GM20000 (cell line): ENCODE measurements at regions not wholly inside any gene's neighbourhood (a gene's known extent, or its start where the extent isn't known, plus 50 kb on each side); places are given as distances from the start of the nearest gene placed in this dataset.

ENCODE experiments used
- DNase-seq: peaks from one replicate; pipeline ENCODE4 v3.0.0; 2012; ENCODE audit warnings: low spot score
- TF ChIP-seq, protein P1 (sequence below): IDR thresholded peaks from 2 replicates; pipeline ENCODE4 v1.5.1; 2012; ENCODE audit warnings: mild to moderate bottlenecking, control low read depth; ENCODE audit errors: extremely low read depth, missing control alignments

DNA sequence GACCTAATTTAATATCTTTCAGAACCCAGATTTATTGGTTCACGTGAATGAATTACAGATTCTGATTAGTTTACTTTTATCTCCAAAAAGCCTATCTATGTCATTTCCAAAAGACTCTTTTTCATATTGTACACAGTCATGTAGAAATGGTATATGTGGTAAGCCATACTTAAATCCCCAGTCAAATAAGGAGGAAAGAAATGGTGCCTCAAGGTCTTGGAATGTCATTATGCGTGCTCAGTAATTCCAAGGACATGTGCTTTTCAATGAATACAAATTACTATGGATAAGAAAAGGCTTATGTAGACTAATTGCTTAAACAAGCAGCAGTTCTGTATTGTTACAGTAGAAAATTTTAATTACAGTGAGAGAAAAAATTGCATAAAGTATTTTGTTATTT lies 64.1 kb upstream of the TYRP1 start:
- DNase-seq, result no peak
- TF ChIP-seq, protein P1, sequence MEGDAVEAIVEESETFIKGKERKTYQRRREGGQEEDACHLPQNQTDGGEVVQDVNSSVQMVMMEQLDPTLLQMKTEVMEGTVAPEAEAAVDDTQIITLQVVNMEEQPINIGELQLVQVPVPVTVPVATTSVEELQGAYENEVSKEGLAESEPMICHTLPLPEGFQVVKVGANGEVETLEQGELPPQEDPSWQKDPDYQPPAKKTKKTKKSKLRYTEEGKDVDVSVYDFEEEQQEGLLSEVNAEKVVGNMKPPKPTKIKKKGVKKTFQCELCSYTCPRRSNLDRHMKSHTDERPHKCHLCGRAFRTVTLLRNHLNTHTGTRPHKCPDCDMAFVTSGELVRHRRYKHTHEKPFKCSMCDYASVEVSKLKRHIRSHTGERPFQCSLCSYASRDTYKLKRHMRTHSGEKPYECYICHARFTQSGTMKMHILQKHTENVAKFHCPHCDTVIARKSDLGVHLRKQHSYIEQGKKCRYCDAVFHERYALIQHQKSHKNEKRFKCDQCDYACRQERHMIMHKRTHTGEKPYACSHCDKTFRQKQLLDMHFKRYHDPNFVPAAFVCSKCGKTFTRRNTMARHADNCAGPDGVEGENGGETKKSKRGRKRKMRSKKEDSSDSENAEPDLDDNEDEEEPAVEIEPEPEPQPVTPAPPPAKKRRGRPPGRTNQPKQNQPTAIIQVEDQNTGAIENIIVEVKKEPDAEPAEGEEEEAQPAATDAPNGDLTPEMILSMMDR, result no peak

DNA sequence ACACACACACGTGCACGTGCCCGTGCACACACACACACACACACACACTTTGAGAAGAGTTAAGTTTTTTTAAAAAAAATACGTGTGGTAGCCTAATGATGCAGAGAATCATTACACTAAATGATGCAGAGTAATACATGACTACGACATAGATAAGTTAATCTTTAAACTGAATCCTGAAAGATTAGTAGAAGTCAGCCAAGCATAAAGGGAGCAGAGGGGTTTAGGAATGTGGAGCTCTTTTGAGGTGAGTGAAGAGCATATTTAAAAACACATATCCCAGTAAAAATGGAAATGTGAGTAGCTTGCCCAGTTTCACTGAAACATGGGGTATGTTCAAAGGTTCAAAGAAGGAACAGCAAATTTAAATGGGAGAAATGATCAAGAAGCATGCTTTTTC lies 61.3 kb upstream of the TYRP1 start:
- TF ChIP-seq, protein P1, result no peak
- DNase-seq, result no peak

DNA sequence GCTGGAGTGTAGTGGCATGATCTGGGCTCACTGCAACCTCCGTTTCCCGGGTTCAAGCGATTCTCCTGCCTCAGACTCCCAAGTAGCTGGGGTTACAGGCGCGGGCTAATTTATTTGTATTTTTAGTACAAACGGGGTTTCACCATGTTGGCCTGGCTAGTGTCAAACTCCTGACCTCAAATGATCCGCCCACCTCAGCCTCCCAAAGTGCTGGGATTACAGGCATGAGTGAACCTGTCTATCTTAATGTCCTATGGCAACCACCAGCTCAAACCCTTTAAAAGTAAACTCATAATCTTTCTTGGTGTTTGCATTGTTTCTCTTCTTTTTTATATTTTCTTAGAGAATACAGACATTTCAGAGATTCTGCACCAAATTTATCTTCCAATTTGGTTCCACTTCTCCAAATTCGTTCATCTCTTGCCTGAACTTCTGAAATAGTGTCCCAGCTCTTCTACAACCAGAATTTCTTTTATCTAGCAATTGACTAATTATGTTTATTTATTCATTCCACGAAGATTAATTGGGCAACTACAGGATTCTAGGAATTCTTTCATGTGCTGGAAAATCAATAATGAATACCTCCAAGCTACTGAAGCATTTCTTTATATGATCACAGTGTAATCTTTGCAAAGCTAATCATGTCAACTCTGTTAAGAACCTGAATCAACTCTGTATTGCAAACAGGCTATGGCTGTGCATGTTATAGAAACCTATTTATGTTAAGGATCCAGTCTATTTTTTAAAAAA lies 60.0 kb upstream of the TYRP1 start:
- TF ChIP-seq, protein P1, result no peak
- DNase-seq, result no peak

DNA sequence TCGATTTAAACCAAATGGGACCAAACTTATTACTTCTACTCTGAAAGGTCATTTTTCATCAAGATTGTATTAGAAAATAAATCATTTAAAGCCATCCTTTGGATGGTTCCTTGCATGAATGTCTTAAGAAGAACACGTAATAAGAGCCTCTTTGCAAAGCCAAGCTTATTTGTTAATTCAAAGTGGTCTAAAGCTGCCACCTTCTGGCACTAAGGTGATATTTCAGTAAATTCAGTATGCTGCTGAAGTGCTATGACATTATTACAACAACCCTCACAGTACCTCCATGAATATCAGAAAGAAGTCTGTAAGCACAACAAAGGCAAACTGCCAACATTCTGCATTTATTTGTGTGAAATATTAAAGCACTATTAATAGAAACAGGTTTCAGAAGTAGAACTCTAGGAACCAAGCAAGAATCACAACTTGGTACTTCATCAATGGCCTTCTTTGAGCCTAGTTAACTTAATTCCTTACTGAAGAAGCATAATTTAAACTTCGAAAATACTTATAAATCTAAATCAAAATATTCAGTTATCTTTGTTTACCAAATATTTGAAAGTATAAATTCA lies 53.1 kb upstream of the TYRP1 start:
- peak; percentile 4 for DNase-seq
- TF ChIP-seq, protein P1, result no peak

DNA sequence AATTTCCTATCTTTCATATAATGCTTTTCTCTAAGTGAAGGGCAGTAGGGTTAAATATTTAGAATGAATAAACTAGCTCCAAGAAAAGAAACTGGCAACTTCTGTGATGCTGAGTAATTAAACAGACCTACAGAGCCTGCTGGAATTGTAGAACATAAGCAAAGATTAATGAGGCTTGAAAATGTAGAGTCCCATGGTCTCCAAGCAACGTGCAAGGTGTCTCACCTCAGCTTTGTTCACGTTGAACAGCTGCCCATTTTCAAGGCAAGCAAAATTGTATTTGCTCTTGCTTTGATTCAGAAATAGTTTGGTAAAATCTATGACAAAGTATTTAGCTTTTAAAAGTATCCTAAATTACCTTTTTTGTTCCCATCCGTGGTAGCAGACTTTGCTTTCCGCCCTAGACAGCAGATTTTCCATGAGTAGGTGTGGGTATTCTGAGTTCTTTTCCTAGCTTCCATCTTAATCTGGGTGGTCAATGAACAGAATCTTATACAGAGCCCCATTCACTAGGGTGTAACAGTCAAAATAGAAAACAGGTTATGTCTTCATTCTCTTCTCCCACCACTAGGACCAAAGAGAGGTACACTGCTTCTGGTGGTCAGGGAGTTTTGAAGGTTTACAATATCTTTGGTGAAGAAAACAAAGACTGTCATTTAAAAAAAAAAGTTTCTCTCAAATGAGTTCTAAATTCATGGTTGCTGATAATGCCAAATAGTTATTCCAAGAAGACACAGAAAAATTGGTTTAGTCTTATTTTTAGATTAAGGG lies 52.1 kb upstream of the TYRP1 start:
- TF ChIP-seq, protein P1, result no peak
- no peak for DNase-seq
